DMS 273 (cell line): ENCODE measurements at regions not wholly inside any gene's neighbourhood (a gene's known extent, or its start where the extent isn't known, plus 50 kb on each side); places are given as distances from the start of the nearest gene placed in this dataset.

Experiments
- DNase-seq: peaks from one replicate; lab custom pipeline; 2025; ENCODE audit not compliant: unreplicated experiment; lab: John Stamatoyannopoulos, UW

DNA sequence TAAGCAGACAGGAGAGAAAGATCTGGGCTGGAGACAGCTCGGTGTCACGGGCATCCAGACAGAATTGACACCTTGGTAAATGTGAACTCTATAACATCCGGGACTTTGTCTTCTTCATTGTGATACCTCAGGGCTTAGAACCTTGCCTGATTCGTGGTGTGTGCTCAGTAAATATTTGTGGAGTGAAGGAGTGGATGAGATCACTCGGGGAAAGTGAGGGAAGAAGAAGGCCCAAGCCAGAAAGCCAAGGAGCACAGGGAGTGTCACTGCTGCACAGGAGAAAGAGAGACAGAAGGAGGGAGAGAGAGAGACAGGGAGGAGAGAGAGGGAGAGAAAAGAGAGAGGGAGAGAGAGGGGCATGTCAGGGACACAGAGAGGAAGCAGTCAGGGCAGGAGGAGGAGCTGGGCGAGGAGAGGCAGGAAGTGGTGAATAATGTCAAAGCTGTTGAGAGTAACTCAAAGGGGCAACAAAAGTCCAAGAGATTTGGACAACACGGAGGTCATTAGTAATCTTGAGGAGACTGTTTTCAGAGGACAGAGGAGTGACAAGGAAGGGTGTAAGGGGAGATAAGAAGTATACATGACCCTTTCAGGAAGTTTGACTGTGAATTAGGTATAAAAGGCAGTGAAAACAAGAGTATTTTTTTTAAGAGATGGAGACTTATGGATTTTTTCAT, 141.6 kb upstream of the MAX start:
- no peak for DNase-seq

- DNase-seq = no peak
These were observed 147.3 kb upstream of the MAX start for GRCh38 chr14:65249471-65250161.

GRCh38 chr14:65250162-65250495, 147.8 kb upstream of the MAX start:
- no peak for DNase-seq

- no peak for DNase-seq
These were observed 148.9 kb upstream of the MAX start for GRCh38 chr14:65251213-65251612.

DNA sequence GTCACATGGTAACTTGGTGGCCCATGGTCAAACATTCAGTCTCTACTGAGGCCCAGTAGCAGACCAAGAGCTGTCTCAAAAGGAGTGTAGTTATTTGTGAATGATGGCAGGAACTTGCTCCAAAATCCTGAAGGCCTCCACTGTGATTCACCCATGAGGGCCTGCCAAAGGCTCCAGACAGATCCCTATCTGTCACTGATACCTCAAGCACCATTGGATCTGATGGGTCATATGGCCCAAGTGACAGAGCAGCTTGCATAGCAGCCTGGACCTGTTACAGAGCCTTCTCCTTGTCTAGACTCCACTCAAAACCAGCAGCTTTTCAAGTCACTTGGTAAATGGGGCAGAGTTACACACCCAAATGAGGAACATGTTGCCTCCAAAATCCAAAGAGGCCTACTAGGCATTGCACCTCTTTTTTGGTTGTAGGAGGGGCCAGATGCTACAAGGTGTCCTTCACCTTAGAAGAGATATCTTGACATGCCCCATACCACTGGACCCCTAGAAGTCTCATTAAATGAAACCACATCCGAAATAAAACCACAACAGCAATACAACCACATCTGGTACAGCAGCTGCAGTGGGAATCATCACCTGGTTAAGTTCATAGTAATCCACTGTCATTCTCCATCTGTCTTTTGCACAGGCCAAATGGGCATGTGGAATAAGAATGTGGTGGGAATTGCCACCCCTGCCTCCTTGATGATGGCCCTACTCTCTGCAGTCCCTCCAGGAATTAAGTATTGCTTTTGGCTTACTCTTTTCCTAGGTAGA, 150.4 kb upstream of the MAX start:
- peak; percentile 30 for DNase-seq

- peak; percentile 12 for DNase-seq
These were observed 152.8 kb upstream of the MAX start for GRCh38 chr14:65255029-65255545.

GRCh38 chr14:65255583-65256461, 153.5 kb upstream of the MAX start:
- peak; percentile 79 for DNase-seq

- no peak for DNase-seq
These were observed 154.4 kb upstream of the MAX start for GRCh38 chr14:65256714-65257113.

- DNase-seq = no peak
These were observed 155.1 kb upstream of the FUT8 start for GRCh38 chr14:65257425-65257824.

DNA sequence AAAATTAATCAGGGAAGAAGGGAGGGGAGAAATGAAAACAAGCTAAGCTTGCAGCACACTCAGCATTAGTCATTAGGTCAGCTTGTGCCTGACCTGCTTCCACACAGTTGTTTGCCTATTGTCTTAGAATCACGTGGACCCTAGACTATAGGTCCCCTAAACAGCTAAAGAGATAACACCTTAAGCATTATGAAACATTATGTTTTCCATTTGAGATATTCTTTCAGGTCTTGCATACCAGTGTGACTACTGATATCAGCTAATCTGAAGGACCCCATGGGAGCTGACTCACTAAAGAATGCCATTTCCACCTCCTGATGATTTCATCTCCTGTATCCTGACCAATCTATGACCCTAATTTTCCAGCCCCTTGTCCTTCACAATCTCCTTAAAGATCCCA, 154.1 kb upstream of the FUT8 start:
- no peak for DNase-seq

DNA sequence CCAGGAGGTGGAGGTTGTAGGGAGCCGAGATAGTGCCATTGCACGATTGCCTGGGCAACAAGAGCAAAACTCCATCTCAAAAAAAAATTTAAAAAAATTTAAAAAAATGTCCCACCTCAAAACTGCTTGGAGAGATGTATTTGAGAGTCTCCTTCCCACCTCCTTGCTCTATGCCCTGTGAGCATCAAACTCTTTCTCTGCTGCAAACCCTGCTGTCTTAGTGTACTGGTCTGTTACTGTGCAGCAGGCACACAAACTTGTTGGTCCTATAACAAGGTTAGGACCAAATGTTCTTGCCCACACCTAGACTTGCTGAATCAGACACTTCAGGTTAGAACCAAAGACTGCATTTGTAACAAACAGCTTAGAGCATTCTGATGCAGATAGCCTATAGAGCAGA, 153.5 kb upstream of the FUT8 start:
- no peak for DNase-seq

DNA sequence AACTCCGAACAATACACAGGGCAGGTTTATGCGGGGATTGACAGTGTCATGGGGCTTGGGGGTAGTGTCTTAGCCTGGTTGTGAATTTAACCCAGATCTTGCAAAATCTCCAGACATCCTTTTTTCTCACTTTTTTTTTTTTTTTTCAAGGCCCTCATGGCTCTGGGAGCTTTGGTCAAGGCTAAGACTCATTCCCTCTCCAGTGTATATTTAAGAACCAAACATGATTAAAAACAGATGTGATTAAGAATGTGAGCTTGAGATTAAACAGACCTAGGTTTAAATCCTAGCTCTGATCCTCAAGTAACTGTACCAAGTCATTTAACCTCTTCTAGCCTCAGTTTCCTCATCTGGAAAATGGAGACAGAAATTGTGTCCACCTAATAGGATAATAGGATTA, 151.7 kb upstream of the FUT8 start:
- DNase-seq = no peak

DNA sequence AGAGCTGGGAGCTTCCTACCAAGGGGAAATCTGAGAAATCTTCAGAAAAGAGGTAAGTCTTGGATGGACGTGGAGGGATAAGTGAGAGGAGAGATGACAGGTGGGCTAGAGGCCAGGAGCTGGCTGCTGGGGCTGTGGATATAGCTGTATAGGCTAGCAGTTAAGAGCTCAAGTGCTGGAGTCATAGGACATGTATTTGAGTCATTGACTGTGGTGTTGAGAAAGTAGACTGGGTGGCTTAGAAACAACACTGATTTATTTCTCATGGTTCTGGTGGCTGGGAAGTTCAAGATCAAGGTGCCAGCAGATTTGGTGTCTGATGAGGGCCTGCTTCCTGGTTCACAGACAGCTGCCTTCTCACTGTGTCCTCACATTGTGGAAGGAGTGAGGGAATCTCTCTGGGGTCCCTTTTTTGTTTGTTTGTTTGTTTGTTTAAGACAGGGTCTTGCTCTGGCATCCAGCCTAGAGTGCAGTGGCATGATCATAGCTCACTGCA, 151.1 kb upstream of the FUT8 start:
- no peak for DNase-seq

- no peak for DNase-seq
These were observed 150.6 kb upstream of the FUT8 start for GRCh38 chr14:65261946-65262345.

GRCh38 chr14:65263177-65263788, 149.2 kb upstream of the FUT8 start:
- DNase-seq = no peak

DNA sequence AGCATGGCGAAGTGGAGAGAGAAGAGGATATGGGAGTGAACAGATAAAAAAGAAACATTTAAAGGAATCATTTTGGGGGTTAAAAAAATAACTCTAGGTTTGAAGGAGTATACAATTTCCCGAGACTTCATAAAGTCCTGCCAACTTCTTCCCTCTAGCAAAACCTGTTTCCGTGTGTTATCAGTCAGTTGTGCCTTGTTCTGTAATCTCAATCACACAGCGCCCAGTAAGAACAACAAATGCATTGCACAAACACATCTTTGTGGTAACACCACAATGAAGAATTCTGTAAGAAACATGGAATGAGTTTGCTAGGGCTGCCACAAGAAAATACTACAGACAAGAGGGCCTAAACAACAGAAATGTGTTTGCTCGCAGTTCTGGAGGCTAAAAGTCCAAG, 144.7 kb upstream of the FUT8 start:
- no peak for DNase-seq

DNA sequence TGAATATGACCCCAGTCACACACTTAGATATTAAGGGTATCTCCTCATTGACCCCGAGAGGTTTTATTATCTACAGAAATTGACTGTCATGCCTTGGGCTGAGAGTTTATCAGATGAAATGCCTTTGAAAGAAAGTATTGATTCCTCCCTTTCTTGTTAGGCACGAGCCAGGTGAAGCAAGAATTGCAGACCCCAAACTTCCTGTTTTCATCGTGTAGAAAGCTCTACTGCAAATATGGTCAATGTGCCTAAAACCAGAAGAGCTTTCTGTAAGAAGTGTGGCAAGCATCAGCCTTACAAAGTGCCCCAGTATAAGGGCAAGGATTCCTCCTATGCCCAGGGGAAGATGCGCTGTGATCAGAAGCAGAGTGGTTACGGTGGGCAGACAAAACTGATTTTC, 143.9 kb upstream of the FUT8 start:
- DNase-seq = no peak

DNA sequence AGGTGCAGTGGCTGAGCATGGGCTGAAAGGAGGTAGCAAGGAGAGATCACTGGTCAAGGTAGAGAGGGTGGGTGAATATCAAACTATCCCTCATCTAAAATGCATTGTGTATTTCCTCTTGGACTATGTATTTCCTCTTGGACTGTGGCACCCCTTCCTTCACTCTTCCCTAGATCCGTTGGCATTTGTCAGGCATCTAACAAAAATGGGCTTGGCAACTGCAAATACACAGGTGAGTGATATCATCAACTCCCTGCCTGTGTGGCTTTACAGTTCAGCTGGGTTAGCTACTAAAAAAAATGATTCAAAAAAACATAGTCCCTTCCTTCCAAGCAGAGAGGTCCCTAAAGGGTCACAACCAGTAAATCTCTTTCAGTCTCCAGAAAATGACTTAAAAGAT, 142.8 kb upstream of the FUT8 start:
- DNase-seq = no peak

DNA sequence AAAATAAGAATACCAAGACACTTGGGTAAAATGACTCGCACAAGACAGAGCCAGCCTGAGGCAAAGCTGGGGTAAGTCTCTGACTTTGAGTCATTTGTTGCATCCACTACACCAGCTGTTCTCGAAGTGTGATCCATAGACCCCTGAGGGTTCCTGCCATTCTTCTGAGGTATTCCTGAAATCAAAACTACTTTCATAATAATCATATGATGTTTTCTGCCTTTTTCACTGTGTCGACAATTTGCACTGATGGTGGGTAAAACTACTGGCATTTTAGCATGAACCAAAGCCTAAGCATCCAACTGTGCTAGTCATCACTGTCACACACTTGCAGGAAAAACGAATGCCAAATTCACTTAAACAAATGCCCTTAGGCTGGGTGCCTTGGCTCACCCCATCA, 135.5 kb upstream of the FUT8 start:
- no peak for DNase-seq

GRCh38 chr14:65277580-65278270, 134.8 kb upstream of the FUT8 start:
- DNase-seq = no peak
